HL-60 (cell line): ENCODE measurements at regions not wholly inside any gene's neighbourhood (a gene's known extent, or its start where the extent isn't known, plus 50 kb on each side); places are given as distances from the start of the nearest gene placed in this dataset.
"Not testable (repeated sequence)": the region's sequence is repeated elsewhere in the genome, so short reads cannot be mapped to it uniquely, and the experiment has no call there.

Source experiments
- DNase-seq, 2 experiments: peaks; one replicate each; pipeline ENCODE4 v3.0.0-alpha.2; 2010 to 2020; ENCODE audit warnings: low read depth in 1 of 2, low spot score in 1 of 2
- H3K27ac ChIP-seq: fragments of 250-450 bp; sonication (Bioruptor Pico); replicated peaks from 2 replicates; pipeline ENCODE4 v1.5.1; 2020; ENCODE audit warnings: mild to moderate bottlenecking, moderate library complexity
- H3K27me3 ChIP-seq: fragments of 250-450 bp; sonication (Bioruptor Pico); 2 replicates; pipeline ENCODE4 v1.5.1; 2021; ENCODE audit warnings: mild to moderate bottlenecking, moderate library complexity; ENCODE audit not compliant: insufficient read depth, poor library complexity, severe bottlenecking
- H3K4me3 ChIP-seq: replicated peaks from 2 replicates; pipeline ENCODE4 v1.5.1; 2011; ENCODE audit warnings: mild to moderate bottlenecking, control low read depth, low read length; ENCODE audit not compliant: insufficient read depth
- GABPA ChIP-seq: IDR thresholded peaks from 2 replicates; pipeline ENCODE4 v1.6.1; 2012; ENCODE audit warnings: low read depth
- POLR2AphosphoS5 ChIP-seq: IDR thresholded peaks from 2 replicates; pipeline ENCODE4 v1.6.1; 2012; ENCODE audit warnings: low read depth
- SPI1 ChIP-seq: IDR thresholded peaks from 2 replicates; pipeline ENCODE4 v1.6.1; 2012; ENCODE audit warnings: low read depth, mild to moderate bottlenecking, borderline replicate concordance
- TF ChIP-seq, protein P1 (sequence below): IDR thresholded peaks from 2 replicates; pipeline ENCODE4 v1.6.1; 2012; ENCODE audit warnings: low read depth; ENCODE audit not compliant: insufficient replicate concordance
- TF ChIP-seq, protein P2 (sequence below): IDR thresholded peaks from one replicate; pipeline ENCODE4 v1.5.1; 2011; ENCODE audit warnings: low read length, control low read depth, inconsistent platforms; ENCODE audit not compliant: insufficient read depth

DNA sequence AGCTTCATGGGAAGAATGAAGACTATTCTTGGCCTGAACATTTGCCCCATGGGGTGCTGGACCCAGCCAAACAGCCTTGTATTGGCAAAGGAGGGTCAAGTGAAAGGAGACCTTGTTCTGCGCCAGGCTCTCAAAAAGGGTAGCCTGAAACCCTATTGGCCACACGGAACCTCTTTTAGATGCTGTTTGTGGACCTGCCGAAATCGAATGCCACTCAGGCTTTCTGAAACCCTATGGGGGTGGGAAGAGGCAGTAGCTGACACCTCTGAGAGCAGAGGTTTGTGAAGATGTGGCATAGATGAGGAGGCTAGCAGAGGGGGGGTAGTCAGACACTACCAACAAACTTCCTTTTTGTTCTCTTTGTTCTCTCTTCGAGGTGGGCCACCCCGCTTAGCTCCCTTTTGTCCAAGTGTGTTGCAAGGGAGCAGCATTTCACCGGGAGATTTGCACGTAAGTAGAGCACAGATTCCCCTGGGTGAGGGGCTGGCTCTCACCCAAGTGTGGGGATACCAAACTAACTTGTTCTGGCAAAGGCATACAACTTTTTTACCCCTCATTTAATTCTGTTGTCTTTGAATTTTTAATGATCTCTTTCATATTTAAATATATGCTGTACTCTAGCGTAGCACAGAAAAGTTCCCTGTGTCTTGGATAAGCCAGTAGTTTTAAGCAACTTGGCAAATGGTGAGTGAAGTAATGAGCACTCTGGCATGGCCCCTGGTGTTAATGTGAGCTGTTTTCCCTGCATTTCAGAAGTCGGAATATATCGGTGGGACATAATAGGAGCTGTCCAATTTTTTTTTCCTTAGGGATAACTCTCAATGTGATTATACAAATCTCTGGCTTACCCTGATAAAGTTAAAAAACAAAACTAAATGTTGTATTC lies 107.7 kb downstream of the SEPTIN7 start:
- H3K27me3 ChIP-seq = no peaks in the 10 kb centered on the region
- H3K4me3 ChIP-seq = no peak overlapping the region
- no peak overlapping the region for H3K27ac ChIP-seq
- TF ChIP-seq POLR2AphosphoS5 (no peak), GABPA (no peak), SPI1 (no peak)
- TF ChIP-seq, protein P1, sequence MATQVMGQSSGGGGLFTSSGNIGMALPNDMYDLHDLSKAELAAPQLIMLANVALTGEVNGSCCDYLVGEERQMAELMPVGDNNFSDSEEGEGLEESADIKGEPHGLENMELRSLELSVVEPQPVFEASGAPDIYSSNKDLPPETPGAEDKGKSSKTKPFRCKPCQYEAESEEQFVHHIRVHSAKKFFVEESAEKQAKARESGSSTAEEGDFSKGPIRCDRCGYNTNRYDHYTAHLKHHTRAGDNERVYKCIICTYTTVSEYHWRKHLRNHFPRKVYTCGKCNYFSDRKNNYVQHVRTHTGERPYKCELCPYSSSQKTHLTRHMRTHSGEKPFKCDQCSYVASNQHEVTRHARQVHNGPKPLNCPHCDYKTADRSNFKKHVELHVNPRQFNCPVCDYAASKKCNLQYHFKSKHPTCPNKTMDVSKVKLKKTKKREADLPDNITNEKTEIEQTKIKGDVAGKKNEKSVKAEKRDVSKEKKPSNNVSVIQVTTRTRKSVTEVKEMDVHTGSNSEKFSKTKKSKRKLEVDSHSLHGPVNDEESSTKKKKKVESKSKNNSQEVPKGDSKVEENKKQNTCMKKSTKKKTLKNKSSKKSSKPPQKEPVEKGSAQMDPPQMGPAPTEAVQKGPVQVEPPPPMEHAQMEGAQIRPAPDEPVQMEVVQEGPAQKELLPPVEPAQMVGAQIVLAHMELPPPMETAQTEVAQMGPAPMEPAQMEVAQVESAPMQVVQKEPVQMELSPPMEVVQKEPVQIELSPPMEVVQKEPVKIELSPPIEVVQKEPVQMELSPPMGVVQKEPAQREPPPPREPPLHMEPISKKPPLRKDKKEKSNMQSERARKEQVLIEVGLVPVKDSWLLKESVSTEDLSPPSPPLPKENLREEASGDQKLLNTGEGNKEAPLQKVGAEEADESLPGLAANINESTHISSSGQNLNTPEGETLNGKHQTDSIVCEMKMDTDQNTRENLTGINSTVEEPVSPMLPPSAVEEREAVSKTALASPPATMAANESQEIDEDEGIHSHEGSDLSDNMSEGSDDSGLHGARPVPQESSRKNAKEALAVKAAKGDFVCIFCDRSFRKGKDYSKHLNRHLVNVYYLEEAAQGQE = no peak
- TF ChIP-seq, protein P2, sequence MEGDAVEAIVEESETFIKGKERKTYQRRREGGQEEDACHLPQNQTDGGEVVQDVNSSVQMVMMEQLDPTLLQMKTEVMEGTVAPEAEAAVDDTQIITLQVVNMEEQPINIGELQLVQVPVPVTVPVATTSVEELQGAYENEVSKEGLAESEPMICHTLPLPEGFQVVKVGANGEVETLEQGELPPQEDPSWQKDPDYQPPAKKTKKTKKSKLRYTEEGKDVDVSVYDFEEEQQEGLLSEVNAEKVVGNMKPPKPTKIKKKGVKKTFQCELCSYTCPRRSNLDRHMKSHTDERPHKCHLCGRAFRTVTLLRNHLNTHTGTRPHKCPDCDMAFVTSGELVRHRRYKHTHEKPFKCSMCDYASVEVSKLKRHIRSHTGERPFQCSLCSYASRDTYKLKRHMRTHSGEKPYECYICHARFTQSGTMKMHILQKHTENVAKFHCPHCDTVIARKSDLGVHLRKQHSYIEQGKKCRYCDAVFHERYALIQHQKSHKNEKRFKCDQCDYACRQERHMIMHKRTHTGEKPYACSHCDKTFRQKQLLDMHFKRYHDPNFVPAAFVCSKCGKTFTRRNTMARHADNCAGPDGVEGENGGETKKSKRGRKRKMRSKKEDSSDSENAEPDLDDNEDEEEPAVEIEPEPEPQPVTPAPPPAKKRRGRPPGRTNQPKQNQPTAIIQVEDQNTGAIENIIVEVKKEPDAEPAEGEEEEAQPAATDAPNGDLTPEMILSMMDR = no peak
- DNase-seq = no peak

DNA sequence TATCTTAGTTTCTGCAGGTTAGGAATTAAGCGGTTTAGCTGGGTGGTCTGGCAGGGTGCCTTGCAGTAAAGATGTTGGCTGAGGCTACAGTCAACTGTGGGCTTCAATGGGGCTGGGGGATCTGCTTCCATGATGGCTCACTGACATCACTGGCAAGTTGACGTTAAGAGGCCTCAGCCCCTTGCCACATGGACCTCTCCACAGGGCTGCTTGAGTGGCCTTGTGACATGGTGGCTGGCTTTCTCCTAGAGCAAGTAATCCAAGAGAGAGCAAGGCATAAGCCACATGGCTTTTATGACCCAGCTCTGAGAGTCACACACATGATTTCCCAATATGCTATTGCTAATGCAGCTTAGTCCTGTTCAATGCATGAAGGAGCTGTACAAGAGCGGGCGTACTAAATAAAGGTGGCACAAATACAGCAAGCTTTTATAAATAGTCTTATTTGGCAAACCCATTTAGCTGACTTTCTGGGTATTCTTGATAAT lies 109.1 kb downstream of the SEPTIN7 start:
- DNase-seq = no peak
- no peaks in the 10 kb centered on the region for H3K27me3 ChIP-seq
- TF ChIP-seq POLR2AphosphoS5 = no peak
- TF ChIP-seq, protein P2 = no peak
- TF ChIP-seq, protein P1 = no peak
- TF ChIP-seq GABPA = no peak
- TF ChIP-seq SPI1 = no peak
- H3K27ac ChIP-seq = no peak overlapping the region
- H3K4me3 ChIP-seq = no peak overlapping the region

DNA sequence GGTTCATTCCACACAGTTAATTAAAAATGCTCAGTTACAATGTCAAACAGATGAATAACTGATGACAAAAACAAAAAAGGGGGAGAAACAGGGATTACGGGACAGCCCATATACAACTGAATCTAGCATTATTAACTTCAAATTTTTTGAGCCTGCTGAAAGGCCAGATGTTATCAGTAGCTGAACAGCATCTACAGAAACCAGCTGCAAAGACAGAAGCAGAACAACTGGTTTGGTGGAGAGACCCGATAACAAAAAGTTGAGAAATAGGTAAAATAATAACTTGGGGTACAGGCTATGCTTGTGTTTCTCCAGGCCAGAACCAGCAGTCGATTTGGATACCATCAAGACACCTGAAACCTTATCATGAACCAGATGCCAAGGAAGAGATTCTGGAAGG lies 109.8 kb downstream of the SEPTIN7 start:
- not testable (repeated sequence) for H3K27me3 ChIP-seq, H3K4me3 ChIP-seq, DNase-seq, H3K27ac ChIP-seq

DNA sequence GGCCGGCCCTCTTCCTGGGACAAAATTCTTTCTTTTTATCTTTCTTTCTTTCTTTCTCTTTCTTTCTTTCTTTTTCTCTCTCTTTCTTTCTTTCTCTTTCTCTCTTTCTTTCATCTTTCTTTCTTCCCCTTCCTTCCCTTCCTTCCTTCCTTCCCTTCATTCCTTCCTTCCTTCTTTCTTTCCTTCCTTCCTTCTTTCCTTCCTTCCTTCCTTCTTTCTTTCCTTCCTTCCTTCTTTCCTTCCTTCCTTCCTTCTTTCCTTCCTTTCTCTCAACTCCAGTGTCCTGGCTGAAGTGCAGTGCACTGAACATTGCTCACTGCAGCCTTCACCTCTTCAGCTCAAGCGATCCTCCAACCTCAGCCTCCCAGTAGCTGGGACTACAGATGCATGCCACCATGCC lies 112.5 kb downstream of the SEPTIN7 start:
- DNase-seq, H3K27me3 ChIP-seq, H3K27ac ChIP-seq, H3K4me3 ChIP-seq: not testable (repeated sequence)

DNA sequence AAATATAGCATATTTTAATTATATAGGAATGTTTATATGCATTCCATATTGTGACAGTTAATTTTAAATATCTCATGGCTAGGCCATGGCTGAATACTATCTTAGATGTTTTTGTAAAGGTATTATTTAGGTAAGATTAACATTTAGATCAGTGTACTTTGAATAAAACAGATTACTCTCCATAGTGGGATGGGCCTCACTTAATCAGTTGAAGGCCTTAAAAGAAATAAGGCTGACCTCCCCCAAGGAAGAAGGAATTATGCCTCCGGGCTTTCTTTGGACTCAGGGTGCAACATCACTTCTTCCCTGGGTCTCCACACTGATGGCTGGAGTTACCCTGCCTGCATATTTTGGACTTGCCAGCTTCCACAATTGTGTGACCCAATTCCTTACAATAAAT lies 113.4 kb downstream of the SEPTIN7 start:
- not testable (repeated sequence) for DNase-seq, H3K27ac ChIP-seq, H3K27me3 ChIP-seq, H3K4me3 ChIP-seq
